GM12878 (cell line): ENCODE measurements at regions not wholly inside any gene's neighbourhood (a gene's known extent, or its start where the extent isn't known, plus 50 kb on each side); places are given as distances from the start of the nearest gene placed in this dataset.

Source experiments
- ATAC-seq: fragments of 200-7000 bp; cut with Tn5 transposase; 3 replicates; pipeline ENCODE4 v1.9.1; 2020; ENCODE audit warnings: mild to moderate bottlenecking, moderate library complexity
- BruUV-seq: library from RNA; stranded (reverse); fragments of 400-500 nt; replicated peaks from 2 replicates; lab custom pipeline; 2021; lab: Mats Ljungman, UMichigan
- CTCF ChIA-PET: fragments of 300-600 bp; sonication (Branson Sonifier 250); formaldehyde crosslinking; extraction: SDS; loops from one replicate; lab custom pipeline; 2021; ENCODE audit warnings: inconsistent platforms; lab: Yijun Ruan, JAX
- POLR2A ChIA-PET: fragments of 350-600 bp; formaldehyde crosslinking; extraction: SDS; loops from one replicate; lab custom pipeline; 2021; ENCODE audit warnings: inconsistent platforms; lab: Charles Lee
- RAD21 ChIA-PET: fragments of 300-600 bp; sonication (Branson Sonifier 250); formaldehyde crosslinking; loops from one replicate; lab custom pipeline; 2023; ENCODE audit warnings: antibody characterized with exemption; ENCODE audit not compliant: unreplicated experiment; lab: Charles Lee
- SMC1A ChIA-PET: fragments of 300-600 bp; sonication (Branson Sonifier 250); formaldehyde crosslinking; loops from one replicate; lab custom pipeline; 2023; ENCODE audit not compliant: unreplicated experiment, uncharacterized antibody; lab: Charles Lee
- DNase-seq: peaks from one replicate; pipeline ENCODE4 v3.0.0-alpha.2; 2011; ENCODE audit warnings: low read depth, low spot score
- FAIRE-seq: peaks from 3 replicates; lab custom pipeline; 2011; peaks lifted over from hg19 to GRCh38; lab: Jason Lieb, UNC
- H2AFZ ChIP-seq: 2 replicates; pipeline ENCODE4 v1.6.0; 2011; ENCODE audit warnings: low read depth, low read length, control low read depth; ENCODE audit not compliant: control insufficient read depth
- H3K27ac ChIP-seq: 2 replicates; pipeline ENCODE4 v1.5.1; 2011; ENCODE audit warnings: control low read depth; ENCODE audit not compliant: control insufficient read depth, insufficient read depth
- H3K27me3 ChIP-seq, 2 experiments: replicated peaks in 1 of 2; 2 replicates each; pipeline versions ENCODE4 v1.6.0 to v1.6.1; 2011; ENCODE audit warnings: low read length in 1 of 2; ENCODE audit not compliant: control insufficient read depth in 2 of 2, insufficient read depth in 2 of 2
- H3K36me3 ChIP-seq, 2 experiments: 2 replicates each; pipeline ENCODE4 v1.5.1; 2011; ENCODE audit warnings: low read length in 1 of 2; ENCODE audit not compliant: control insufficient read depth in 2 of 2, insufficient read depth in 2 of 2
- H3K4me1 ChIP-seq: 2 replicates; pipeline ENCODE4 v1.6.1; 2011; ENCODE audit warnings: mild to moderate bottlenecking, low read length, moderate library complexity, mixed read lengths; ENCODE audit not compliant: control insufficient read depth, insufficient read depth
- H3K4me2 ChIP-seq: 2 replicates; pipeline ENCODE4 v1.6.0; 2011; ENCODE audit warnings: control low read depth; ENCODE audit not compliant: control insufficient read depth, insufficient read depth
- H3K4me3 ChIP-seq: fragments of 200-600 bp; sonication (generic); 2 replicates; pipeline ENCODE4 v1.5.1; 2016
- H3K79me2 ChIP-seq: 2 replicates; pipeline ENCODE4 v1.6.0; 2011; ENCODE audit warnings: low read length; ENCODE audit not compliant: control insufficient read depth, insufficient read depth
- H3K9ac ChIP-seq: 2 replicates; pipeline ENCODE4 v1.8.0; 2011; ENCODE audit warnings: low read length, control low read depth, mixed read lengths; ENCODE audit not compliant: control insufficient read depth, insufficient read depth
- H3K9me3 ChIP-seq: replicated peaks from 3 replicates; pipeline ENCODE4 v1.5.1; 2011; ENCODE audit warnings: mild to moderate bottlenecking, low read length; ENCODE audit not compliant: control insufficient read depth, insufficient read depth
- H4K20me1 ChIP-seq: 2 replicates; pipeline ENCODE4 v1.6.0; 2011; ENCODE audit not compliant: control insufficient read depth, insufficient read depth
- BMI1 ChIP-seq: fragments of 450-650 bp; IDR thresholded peaks from 2 replicates; pipeline ENCODE4 v1.6.1; 2016; ENCODE audit warnings: mild to moderate bottlenecking, moderate library complexity, borderline replicate concordance
- HCFC1 ChIP-seq: fragments of 150-350 bp; IDR thresholded peaks from 2 replicates; pipeline ENCODE4 v1.6.1; 2014; ENCODE audit warnings: low read length
- KAT2A ChIP-seq: conservative IDR thresholded peaks from 2 replicates; pipeline ENCODE4 v1.6.1; 2011; ENCODE audit warnings: low read depth, low read length; ENCODE audit not compliant: control insufficient read depth
- MYC ChIP-seq: IDR thresholded peaks from 2 replicates; pipeline ENCODE4 v1.6.1; 2011; ENCODE audit warnings: mild to moderate bottlenecking, low read length, moderate library complexity, inconsistent platforms; ENCODE audit not compliant: insufficient read depth, insufficient replicate concordance, insufficient read length, severe bottlenecking
- NR2F1 ChIP-seq: fragments of 450-650 bp; conservative IDR thresholded peaks from 2 replicates; pipeline ENCODE4 v1.6.1; 2017; ENCODE audit warnings: mild to moderate bottlenecking
- WGBS: methylation state at CpG from one replicate; pipeline ENCODE4 v1.1.6; 2016; ENCODE audit warnings: low lambda C conversion rate; ENCODE audit not compliant: insufficient replicate concordance, insufficient coverage; ENCODE audit errors: missing lambda C conversion rate; 5-methylcytosine and 5-hydroxymethylcytosine counted together
- in situ Hi-C: fragments of 300-500 bp; cut with MboI; formaldehyde crosslinking; loops from 9 replicates; pipeline ENCODE4 v1.14.3; 2018; ENCODE audit warnings: mixed read lengths
- intact Hi-C: fragments of 100-400 bp; cut with micrococcal nuclease; formaldehyde crosslinking; loops from one replicate; pipeline ENCODE4 v1.14.2; 2022; ENCODE audit not compliant: unreplicated experiment
- TF ChIP-seq, protein P1 (sequence below): IDR thresholded peaks from 2 replicates; pipeline ENCODE4 v1.6.1; 2012; ENCODE audit warnings: improper control_type of control experiment, low read depth, low read length; ENCODE audit not compliant: insufficient replicate concordance

DNA sequence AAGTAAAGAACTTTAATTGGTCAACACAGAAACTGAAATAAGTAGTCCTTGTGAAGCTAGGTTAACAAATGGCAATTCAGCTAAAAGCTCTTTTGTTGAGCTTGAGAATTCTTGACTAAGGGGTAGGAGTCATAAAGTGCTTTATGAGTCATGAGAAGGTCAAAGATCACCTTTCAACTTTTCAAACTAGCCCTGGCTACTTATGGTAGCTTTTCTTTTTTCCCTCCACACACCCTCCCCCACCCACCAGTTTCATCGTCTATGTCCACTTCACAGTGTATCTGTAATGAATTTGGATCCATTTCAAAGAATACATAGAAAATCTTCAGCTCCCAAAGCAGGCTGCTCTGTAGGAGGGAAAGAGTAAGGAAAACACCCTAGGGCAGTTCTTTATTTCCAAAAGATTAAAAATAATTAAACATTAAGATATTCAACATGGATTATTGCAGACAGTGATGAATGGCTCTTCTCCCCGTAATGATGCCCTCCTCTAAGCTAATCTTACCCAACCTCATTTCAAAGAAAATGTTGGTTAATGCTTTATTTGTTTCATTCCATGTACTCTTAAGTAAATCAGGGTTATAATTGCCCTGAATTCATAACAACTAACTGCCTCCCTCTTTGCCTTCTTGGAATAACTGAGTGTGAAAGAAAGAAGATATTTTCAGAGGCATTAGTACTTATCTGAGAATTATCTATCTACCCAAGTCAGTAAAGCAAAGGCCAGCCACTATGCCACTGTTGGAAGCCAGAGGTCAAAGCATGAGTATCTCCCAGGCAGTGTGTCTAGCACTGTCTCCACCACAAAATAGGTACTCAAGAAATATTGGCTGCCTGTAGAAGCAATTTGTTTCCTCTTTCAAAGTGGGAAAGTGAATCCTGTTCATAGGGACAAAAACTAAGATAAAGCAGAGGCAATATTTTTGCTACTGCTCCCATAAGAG lies 290.6 kb downstream of the PIK3R1 start:
- Histone ChIP-seq H3K9ac (no peak overlapping the region), H2AFZ (no peak overlapping the region)
- SMC1A ChIA-PET, result no interaction called here
- TF ChIP-seq MYC (no peak), BMI1 (no peak), KAT2A (no peak), NR2F1 (peak; percentile 91), HCFC1 (no peak)
- TF ChIP-seq, protein P1, sequence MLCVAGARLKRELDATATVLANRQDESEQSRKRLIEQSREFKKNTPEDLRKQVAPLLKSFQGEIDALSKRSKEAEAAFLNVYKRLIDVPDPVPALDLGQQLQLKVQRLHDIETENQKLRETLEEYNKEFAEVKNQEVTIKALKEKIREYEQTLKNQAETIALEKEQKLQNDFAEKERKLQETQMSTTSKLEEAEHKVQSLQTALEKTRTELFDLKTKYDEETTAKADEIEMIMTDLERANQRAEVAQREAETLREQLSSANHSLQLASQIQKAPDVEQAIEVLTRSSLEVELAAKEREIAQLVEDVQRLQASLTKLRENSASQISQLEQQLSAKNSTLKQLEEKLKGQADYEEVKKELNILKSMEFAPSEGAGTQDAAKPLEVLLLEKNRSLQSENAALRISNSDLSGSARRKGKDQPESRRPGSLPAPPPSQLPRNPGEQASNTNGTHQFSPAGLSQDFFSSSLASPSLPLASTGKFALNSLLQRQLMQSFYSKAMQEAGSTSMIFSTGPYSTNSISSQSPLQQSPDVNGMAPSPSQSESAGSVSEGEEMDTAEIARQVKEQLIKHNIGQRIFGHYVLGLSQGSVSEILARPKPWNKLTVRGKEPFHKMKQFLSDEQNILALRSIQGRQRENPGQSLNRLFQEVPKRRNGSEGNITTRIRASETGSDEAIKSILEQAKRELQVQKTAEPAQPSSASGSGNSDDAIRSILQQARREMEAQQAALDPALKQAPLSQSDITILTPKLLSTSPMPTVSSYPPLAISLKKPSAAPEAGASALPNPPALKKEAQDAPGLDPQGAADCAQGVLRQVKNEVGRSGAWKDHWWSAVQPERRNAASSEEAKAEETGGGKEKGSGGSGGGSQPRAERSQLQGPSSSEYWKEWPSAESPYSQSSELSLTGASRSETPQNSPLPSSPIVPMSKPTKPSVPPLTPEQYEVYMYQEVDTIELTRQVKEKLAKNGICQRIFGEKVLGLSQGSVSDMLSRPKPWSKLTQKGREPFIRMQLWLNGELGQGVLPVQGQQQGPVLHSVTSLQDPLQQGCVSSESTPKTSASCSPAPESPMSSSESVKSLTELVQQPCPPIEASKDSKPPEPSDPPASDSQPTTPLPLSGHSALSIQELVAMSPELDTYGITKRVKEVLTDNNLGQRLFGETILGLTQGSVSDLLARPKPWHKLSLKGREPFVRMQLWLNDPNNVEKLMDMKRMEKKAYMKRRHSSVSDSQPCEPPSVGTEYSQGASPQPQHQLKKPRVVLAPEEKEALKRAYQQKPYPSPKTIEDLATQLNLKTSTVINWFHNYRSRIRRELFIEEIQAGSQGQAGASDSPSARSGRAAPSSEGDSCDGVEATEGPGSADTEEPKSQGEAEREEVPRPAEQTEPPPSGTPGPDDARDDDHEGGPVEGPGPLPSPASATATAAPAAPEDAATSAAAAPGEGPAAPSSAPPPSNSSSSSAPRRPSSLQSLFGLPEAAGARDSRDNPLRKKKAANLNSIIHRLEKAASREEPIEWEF, result no peak
- TF ChIP-seq, all 136 proteins: peak for 1
- H3K36me3 ChIP-seq, result no peaks in the 10 kb centered on the region
- H4K20me1 ChIP-seq, result no peaks in the 10 kb centered on the region
- DNase-seq (no peak), ATAC-seq (peak; percentile 34; the same call in 2 of the 3 replicates), FAIRE-seq (no peak)
- H3K27me3 ChIP-seq, result no peaks in the 10 kb centered on the region
- WGBS, result 63% methylated on average over 2 of the region's 2 CpGs
- no peak overlapping the region for H3K27ac ChIP-seq
- H3K9me3 ChIP-seq, result no peaks in the 10 kb centered on the region
- ChIA-PET POLR2A (no interaction called here), RAD21 (no interaction called here), CTCF (interaction anchor here (1.6 kb wide), 1 partner anchor 220 kb away, joined by 5 read pairs; no protein-coding TSS in a partner anchor)
- no peaks in the 10 kb centered on the region for H3K79me2 ChIP-seq
- no peak overlapping the region for H3K4me2 ChIP-seq
- no peaks in the 10 kb centered on the region for H3K4me1 ChIP-seq
- BruUV-seq, result no TSS peak
- no peak overlapping the region for H3K4me3 ChIP-seq
- intact Hi-C loops, result no loop called here
- in situ Hi-C loops, result no loop called here
